Umbilical cord (tissue), 1 donor: ENCODE measurements at regions not wholly inside any gene's neighbourhood (a gene's known extent, or its start where the extent isn't known, plus 50 kb on each side); places are given as distances from the start of the nearest gene placed in this dataset.

Experiments used
- DNase-seq: peaks from one replicate; pipeline ENCODE4 v3.0.0-alpha.2; 2015; ENCODE audit warnings: low spot score

DNA sequence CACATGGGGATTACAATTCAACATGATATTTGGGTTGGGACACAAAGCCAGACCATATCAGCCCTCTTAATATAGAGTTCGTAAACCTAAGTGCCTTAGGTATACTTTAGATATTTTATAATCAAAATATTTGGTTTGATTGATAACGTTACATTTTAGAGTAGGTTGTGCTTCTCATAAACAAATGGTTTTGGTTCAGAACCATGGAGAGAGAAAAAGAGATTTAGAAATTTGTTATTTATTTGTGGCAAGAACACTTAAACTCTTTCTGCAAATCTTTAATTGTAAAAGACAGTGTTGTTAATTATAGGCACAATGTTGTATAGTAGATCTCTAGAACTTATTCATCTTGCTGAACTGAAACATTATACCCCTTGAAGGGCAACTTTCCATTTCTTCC is 298.8 kb downstream of the TENT4A start:
- no peak for DNase-seq

DNA sequence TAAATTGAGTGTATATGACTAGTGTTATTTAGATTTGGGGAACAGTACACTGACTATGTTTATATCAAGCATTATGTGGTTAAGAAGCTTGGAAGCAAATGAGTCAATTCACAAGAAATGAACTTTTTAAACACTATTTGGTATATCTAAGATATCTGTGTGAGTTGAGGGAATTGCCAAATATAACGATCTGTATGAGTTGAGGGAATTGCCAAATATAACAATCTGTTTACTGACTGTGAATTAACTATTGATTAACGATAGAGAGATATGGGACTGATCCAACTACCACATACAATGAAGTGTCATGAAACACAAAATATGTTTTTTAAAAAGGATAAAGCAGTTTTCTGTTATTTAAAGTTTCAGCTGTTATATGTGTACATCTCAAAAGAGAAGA is 301.4 kb downstream of the TENT4A start:
- DNase-seq = no peak

DNA sequence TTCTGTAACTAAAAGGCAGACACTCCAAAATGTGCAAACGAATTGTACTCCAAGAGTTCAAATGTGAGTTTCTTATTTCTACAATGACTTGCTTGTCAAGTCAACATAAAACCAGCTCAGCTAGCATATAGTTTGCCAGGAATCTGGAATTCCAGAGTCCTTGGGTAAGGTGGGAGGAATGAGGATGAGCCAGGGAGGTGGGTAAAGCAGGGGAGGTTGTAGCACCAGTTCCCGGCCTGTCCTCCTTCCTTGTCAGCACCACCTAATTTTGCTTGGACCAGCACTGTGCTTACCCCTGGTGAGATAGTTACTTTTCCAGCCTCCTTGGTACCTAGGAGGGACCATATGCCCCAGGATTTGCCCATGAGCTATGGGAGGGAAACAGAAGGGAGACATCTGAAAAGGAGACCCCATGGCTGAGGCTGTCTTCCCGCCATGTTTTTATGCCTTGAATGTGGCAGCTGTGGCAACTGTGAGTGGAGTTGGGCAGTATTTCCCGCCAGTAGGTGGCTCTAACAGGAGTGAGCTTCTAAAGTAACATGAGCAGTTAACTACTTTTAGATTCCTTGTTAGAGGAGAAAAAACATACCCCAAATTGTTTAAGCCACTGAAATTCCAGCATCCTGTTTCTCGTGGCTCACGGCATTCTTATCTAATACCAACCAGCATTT is 302.5 kb downstream of the TENT4A start:
- no peak for DNase-seq

DNA sequence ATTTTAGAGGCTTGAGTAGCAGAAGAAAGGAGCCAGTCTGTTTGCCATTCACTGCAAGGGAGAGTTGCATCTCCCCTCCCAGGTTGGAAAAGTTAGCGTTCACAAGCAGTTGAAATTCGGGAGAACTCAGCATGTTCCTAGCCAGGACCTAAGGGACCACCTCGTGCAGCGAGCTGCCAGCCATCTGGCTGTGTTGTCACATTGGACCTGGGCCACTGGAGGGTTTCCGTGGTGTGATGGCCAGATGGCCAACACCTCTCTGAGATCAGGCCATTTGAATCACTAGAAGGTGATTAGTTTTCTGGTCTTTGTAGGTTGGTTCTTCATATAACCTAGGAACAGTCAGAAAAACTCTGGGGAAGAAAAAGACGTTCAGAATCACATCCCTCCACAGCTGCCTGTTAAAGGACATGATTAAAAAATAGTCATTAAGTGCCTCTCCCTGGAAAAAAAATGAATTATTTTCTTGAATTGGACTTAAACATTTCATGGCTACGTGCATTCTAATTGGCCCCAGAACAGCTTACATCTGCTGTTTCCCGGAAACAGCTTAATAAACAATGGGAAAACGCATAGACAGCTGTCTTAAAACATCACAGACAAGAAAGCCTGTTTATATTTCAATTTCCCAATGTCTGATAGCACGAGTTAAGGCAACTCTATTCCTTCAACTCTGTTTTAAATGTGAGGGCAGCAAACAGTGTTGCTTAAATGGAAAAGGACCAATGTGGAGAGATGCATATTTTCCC is 303.9 kb downstream of the TENT4A start:
- no peak for DNase-seq

DNA sequence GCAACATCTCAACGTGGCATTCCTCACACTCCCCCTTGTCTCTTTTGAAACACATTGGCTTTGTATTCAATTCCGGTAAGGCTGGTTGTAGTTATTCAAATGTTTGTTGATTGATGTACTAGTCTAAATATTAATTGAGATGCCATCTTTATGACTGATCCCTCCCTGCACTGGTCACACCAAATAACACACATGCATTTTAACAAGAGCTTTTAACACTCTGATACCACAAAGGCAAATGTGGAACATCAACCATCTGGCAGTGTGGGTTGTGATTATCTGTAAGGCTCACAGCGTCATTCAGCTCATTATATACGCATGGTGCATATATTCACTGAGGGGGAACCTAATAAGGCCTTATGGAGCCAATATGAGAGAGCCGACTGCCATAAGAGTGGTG is 305.0 kb downstream of the TENT4A start:
- no peak for DNase-seq

DNA sequence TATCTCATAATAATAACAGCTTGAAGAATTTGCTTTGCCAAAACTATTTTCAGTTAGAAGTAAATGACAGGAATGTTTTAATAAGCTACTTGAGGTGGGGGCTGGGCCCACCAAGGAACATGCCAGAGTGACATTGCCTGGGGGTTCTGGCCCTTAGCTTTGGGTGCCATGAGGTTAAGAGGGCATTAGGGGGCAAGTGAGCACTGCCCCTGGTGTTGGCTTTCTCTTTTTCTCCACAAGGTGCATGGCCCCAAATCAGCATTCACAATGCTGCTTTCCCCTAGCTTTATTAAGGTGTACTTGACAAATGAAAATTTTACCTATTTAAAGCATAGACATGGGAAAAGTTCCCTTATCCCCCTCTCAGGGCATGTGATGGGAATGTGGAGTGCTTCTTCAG is 305.4 kb downstream of the TENT4A start:
- no peak for DNase-seq

DNA sequence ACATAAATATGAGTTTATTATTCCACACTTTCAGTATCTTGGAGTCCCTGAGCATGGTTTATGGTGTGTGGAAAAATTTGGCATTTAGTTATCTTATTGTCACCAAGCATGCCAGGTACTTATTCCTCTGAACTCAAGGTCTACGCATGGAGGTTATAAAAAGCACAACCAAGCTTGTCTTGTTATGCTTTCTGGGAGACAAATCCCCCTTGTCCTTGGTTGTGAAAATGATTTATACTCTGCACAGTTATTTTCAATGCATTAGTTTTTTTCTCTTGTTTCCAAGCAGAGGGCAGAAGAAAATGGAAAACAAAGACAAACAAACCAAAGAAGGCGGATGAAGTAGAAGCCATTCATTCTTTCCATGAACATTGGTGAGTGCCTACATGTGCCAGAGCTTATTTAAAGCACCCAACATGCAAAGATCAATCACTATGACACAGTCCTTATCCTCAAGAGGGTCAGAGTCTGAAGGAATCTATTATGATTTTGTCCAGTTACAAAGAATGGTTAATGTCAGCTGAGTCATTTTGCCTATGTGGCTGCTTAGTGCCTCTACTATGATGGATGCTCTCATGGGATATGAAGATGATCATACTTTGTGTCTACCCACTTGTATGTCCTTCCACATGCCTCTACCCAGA is 323.1 kb downstream of the TENT4A start:
- DNase-seq = no peak

DNA sequence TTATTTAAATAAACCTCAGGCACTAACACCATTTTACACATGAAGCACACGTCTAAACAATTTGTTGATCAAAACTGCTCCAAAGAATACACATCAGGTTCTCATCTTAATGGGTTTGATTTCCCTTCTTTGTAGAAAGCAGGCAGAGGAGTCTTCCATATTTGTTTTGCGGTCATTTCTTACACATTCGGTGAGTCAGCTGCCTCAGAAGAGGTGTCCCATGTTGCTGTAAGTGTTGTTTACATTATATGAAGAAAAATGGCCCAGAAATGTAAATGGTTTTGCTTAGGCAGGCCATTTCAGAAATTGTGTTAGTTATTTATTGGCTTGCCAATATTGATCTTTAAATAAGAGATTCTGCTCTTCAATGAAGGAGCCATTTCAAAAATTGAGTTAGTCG is 325.8 kb downstream of the TENT4A start:
- DNase-seq = no peak

DNA sequence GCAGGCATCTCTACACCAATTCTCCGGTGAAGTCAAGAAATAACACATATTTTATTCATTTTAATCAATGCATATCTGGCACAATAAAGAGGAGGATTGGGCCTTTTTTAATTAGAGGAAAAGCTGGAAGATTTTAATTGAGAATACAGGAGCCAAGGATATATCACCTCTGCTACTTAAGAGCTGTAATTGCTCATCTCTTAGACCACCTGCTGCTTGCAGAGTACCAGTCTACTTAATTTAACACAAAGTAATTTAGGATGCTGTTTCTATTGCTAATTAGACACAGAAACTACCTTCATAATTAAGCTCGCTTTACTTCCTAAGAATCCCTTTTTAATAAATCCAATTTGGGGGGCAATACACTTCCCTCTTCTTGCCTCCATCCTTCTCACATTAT is 326.9 kb downstream of the TENT4A start:
- no peak for DNase-seq

DNA sequence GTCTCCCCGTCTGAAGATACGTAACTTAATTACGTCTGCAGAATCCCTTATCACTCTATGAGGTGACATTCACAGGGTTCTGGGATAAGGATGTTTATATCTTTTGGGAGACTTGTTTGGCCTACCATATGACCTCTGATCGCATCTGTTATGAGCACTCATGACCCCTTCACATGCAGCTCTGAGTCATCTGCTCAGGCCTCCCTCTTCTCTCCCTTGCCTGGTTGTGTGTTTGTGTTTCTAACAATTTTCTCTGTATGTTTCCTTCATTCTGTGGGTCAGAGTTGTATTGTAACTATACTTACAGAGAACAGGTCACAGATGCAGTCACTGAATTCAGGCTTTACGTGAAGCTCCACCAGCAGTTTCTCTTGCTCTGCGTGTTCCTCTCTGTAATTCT is 330.6 kb downstream of the TENT4A start:
- no peak for DNase-seq

DNA sequence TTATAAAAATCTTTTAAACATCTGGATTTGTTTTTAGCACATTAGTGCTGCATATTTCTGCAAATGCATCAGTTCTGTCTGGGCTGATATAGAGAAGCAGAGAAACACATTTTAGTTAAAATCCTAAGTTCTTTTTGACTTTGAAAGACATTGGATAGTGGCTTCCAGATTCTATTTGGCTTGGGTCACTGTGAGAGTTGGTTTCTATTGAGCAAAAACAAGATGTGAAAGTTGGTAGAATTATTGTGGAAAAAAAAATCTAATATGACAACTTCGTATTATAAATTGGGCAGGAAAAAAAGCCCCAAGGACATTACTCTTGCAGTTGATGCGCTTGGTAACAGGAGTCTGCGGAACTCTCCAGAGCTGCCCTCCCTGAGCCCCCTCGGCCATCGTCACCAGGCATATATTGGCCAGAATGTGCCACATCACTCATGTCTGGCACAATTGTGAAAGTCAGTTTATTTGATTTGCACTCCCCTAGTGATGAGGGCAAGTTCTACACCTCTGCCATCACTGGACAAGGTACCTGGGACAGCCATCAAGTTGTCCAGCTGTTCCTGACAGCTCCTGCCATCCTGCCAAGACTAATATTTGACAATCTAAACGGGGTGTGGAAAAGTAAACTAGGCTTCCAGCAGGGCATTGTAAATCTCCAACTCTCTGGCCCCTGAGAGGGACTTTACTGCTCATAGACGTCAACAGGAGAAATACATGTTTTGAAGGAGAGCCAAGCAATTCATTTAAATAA is 334.5 kb downstream of the TENT4A start:
- DNase-seq = no peak

DNA sequence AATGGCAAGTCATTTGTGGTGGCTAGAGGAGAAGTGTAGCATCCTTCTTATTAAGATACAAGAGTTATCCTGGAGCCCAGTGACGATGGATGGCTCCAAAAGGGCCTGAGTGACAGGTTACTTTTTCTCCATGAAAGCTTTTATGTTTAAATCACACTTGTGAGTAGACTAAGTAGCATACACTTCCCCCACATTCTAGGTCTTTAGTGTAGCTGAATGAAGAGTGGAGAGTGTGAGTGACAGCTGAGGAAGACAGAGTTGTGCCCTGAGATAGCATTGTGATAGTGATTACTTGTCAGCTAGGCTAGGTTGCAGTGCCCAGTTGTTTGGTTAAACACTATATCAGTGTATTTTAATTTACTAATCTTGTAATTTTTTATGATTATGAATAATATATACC is 337.8 kb downstream of the TENT4A start:
- no peak for DNase-seq

DNA sequence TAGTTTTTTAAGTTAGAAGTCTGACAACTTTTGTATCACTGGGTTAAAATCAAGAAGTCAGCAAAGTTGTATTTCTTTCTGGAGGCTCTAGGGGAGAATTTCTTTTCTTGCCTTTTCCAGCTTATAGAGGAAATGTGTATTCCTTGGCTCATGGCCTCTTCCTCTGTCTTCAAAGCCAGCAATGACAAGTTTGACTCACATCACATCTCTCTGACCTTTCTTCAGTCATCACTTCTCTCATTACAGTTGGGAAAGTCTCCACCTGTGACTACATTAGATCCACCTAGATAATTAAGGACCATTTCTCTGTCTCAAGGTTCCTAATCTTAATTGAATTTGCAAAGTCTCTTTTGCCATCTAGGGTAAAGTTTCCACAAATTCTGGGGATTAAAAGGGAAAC is 339.9 kb downstream of the TENT4A start:
- DNase-seq = no peak

DNA sequence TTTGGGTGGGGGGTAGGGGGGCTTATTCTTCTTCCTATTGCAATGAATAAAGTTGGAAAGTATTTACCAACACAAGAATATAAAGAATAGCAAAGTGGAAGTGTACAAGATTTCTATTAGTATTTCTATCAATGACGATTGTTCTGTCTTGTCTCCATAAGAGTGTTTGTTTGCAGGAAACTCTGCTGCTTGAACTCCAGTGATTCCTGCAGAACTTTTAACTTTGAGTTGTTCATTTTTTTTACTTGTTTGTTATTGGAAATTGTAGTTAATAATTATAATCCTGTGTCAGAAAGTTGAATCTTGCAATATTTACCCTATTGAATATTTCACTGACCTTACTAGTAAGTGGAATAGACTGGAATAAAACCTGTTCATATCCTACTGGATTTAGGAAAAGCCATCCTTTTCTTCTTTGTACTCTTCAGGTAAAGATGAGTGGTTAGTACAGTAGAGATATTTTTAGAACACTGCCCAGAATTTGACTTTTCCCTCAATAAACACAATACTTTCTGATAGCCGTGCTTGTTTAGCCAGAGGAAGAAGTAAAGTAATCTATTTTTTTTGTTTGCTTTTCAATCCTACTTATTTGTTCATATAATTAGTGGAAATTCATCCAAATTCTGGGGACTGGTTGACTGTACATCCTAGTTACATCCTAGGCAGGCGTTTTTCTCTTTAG is 340.4 kb downstream of the TENT4A start:
- DNase-seq = no peak

DNA sequence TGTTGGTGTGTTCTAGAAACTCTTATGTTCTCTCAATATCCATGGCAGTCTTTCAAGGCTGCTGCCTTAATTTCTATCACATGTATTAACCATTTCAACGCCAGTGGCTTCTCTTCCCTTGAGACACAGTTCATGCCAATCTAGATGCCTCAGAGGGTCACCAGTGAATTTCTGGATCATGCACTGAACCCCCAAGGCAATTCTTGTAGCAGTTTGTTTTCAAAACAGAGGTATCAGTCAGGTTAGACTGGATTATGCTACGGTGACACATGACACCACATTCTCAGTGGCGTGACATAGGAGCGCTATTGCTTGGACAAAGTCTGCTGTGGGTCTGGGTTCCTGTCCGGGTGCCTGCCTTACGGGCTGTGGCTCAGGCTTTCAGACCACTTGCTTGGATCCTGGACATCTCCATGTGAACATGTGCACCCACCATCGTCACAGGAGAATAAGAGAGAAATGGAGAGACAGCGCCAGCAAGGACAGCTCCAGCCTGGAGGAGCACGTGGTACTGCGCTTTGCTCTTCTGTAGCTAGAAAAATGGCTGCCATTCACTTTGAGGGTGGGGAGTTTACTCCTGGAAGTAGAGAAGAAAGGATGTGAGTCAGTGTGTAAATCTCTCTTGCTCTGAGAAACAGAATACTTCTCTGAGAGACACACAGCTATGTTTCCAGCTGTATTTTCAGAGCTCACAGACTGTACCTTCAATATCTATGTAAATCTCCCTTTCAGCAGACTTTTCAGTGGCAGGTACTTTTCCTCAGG is 329.3 kb upstream of the ADCY2 start:
- DNase-seq = no peak

DNA sequence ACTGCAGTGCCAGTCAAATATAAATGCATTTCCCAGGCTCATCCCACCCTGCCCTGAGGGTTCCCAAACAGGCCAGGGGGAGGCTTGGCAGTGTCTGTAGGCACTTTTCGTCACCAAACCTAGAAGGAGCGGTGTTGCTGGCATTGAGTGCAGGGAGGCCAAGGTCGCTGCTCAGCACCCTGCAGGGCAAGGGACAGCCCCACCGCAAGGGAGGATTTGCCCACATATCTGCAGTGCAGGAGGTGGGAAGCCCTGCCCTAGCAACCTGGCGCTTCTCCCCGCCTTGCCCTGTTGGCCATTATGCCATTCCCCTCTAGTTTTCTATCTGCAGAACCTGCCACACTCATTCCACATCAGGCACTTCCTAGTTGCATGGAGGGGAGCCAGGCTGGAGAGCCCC is 327.8 kb upstream of the ADCY2 start:
- DNase-seq = no peak

DNA sequence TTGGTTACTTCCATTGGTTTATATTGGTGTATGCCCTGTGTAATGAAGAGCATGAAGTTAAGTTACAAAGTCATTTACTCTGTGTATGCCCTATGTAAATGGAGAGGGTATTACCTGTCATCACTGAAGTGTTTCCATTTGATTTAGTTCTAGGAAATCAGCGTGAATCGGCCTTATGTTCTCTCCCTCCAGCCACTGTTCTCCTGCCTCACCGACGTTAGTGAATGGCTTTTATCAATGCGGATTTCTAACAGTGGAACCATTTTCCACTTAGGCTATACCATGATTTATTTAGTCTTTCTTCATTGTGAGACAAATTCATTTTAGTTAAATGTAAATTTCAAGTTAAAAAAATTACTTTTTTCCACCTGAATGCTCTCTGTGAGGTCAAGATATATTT is 327.0 kb upstream of the ADCY2 start:
- no peak for DNase-seq

DNA sequence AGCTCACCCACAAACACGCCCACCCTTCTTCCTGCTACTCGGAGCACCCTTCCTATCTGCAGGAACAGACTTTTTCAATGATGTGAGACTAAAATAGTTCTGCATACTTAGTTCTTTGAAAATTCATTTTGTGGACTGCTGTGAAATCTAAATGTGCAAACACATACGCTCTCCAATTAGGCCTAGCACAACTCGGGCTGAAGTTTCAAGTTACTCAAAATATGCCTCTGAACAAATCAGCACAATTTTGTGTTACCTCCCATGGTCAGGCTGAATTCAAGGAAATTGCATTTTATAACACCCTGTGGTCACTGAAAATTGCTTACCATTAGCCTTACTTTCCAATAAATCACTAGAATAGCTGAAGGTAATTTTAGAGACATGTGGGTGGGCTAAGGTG is 323.8 kb upstream of the ADCY2 start:
- DNase-seq = no peak

DNA sequence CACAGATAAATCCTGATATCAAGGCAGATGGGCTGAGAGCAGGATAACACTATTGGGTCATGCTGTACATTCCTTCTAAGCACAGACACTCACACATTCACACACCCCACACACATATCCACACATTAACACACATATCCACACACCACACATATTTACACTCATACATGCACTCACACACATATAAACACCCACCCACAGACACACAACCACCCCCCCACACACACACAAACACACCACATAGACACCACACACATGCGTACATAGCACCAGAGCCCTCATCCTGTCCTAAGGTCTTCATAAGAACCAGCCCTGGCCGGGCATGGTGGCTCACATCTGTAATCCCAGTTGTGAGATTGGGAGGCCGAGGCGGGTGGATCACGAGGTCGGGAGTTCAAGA is 322.3 kb upstream of the ADCY2 start:
- DNase-seq = no peak

DNA sequence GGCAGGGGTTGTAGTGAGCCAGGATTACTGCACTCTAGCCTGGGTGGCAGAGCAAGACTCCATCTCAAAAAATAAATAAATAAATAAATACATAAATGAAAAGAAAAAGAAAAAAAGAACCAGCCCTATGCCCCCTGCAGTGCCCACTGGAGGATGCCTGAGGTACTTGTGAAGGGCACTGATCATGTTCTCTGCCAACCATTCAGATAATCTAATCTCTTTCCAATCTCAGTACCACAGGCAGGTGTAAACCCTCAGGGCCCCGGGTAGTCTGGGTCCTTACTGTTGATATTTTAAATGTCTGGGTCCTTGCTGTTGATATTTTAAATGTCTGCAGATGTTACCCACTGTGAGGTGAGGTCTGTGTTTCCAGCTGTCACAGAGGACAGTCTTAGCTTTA is 321.8 kb upstream of the ADCY2 start:
- DNase-seq = no peak

DNA sequence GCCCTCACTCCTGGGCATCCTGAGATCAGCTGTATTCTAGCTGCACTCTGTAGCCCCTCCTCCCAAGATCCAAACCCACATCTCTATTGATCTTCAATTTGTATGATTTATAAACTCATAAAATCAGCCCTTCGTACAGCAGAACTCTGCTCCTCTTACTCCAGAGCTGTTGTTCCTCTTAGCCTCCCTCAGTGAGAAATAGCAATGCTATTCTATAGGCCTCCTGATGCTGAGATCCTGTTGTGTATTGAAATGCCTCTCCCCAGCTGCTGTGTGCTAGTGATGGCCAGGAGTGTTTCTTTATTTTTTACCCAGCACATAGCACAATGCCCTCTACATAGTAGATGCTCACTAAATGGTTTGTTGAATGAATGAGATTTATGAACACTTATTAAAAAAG is 320.5 kb upstream of the ADCY2 start:
- DNase-seq = no peak
